IMR-90 (cell line): ENCODE measurements at regions not wholly inside any gene's neighbourhood (a gene's known extent, or its start where the extent isn't known, plus 50 kb on each side); places are given as distances from the start of the nearest gene placed in this dataset.

Experiments
- ATAC-seq: fragments of 200-7000 bp; cut with Tn5 transposase; 2 replicates; pipeline ENCODE4 v1.9.1; 2020; ENCODE audit warnings: low read depth, mild to moderate bottlenecking, moderate library complexity
- BruUV-seq: library from RNA; stranded (reverse); fragments of 400-500 nt; replicated peaks from 2 replicates; lab custom pipeline; 2021; lab: Mats Ljungman, UMichigan
- CTCF ChIA-PET: fragments of 300-600 bp; formaldehyde crosslinking; extraction: SDS; loops from one replicate; lab custom pipeline; 2021; ENCODE audit warnings: antibody characterized with exemption; lab: Yijun Ruan, JAX
- POLR2A ChIA-PET: fragments of 300-600 bp; sonication (Branson Sonifier 250); formaldehyde crosslinking; loops from one replicate; lab custom pipeline; 2022; ENCODE audit warnings: antibody characterized with exemption; ENCODE audit not compliant: unreplicated experiment; lab: Charles Lee
- DNase-seq: peaks from one replicate; pipeline ENCODE4 v3.0.0; 2013
- H2AFZ ChIP-seq: replicated peaks from 2 replicates; pipeline ENCODE3; 2013; ENCODE audit warnings: low read length, mild to moderate bottlenecking; ENCODE audit not compliant: poor library complexity
- H2AK5ac ChIP-seq: 2 replicates; pipeline ENCODE4 v1.6.1; 2013; ENCODE audit warnings: low read depth, low read length, inconsistent platforms
- H2AK9ac ChIP-seq: replicated peaks from 2 replicates; pipeline ENCODE3; 2013; ENCODE audit warnings: mild to moderate bottlenecking, low read depth, low read length, moderate library complexity; ENCODE audit not compliant: poor library complexity
- H2BK120ac ChIP-seq: 2 replicates; pipeline ENCODE4 v1.6.1; 2013; ENCODE audit warnings: low read depth, low read length, inconsistent platforms
- H2BK15ac ChIP-seq: 3 replicates; pipeline ENCODE4 v1.6.1; 2013; ENCODE audit warnings: low read depth, low read length, inconsistent platforms
- H2BK20ac ChIP-seq: 2 replicates; pipeline ENCODE4 v1.6.1; 2013; ENCODE audit warnings: low read depth, mild to moderate bottlenecking, inconsistent platforms, low read length, moderate library complexity
- H2BK5ac ChIP-seq: 2 replicates; pipeline ENCODE4 v1.6.1; 2013; ENCODE audit warnings: mild to moderate bottlenecking, low read depth, low read length, inconsistent platforms; ENCODE audit not compliant: poor library complexity, severe bottlenecking
- H3K14ac ChIP-seq: replicated peaks from 2 replicates; pipeline ENCODE4 v1.6.1; 2013; ENCODE audit warnings: low read depth, low read length, inconsistent platforms
- H3K18ac ChIP-seq: 2 replicates; pipeline ENCODE4 v1.6.1; 2013; ENCODE audit warnings: low read depth, low read length, control low read depth
- H3K23ac ChIP-seq: 2 replicates; pipeline ENCODE4 v1.6.1; 2013; ENCODE audit warnings: low read depth, low read length, inconsistent platforms
- H3K27ac ChIP-seq: 2 replicates; pipeline ENCODE4 v1.5.1; 2013; ENCODE audit warnings: mild to moderate bottlenecking, control low read depth, low read length; ENCODE audit not compliant: insufficient read depth
- H3K27me3 ChIP-seq: 2 replicates; pipeline ENCODE4 v1.6.1; 2013; ENCODE audit warnings: low read length; ENCODE audit not compliant: control insufficient read depth, insufficient read depth
- H3K36me3 ChIP-seq: 2 replicates; pipeline ENCODE4 v1.6.1; 2013; ENCODE audit warnings: low read length, mixed read lengths; ENCODE audit not compliant: control insufficient read depth, insufficient read depth
- H3K4ac ChIP-seq: 2 replicates; pipeline ENCODE4 v1.6.1; 2013; ENCODE audit warnings: low read depth, low read length, inconsistent platforms
- H3K4me1 ChIP-seq: 2 replicates; pipeline ENCODE4 v1.6.1; 2013; ENCODE audit warnings: low read length, mixed read lengths; ENCODE audit not compliant: control insufficient read depth, insufficient read depth
- H3K4me2 ChIP-seq: 2 replicates; pipeline ENCODE4 v1.6.1; 2013; ENCODE audit warnings: low read depth, mild to moderate bottlenecking, control low read depth, low read length, moderate library complexity
- H3K4me3 ChIP-seq: 2 replicates; pipeline ENCODE4 v1.5.1; 2013; ENCODE audit warnings: low read depth, mild to moderate bottlenecking, control low read depth, low read length, moderate library complexity; ENCODE audit not compliant: insufficient read depth
- H3K56ac ChIP-seq: 2 replicates; pipeline ENCODE4 v1.6.1; 2013; ENCODE audit warnings: low read length, inconsistent platforms; ENCODE audit not compliant: insufficient read depth; ENCODE audit errors: extremely low read depth
- H3K79me1 ChIP-seq, 2 experiments: 2 replicates each; pipeline ENCODE4 v1.6.1; 2013; ENCODE audit warnings: low read length in 2 of 2, inconsistent platforms in 1 of 2, low read depth in 1 of 2
- H3K9ac ChIP-seq: 2 replicates; pipeline ENCODE4 v1.6.1; 2013; ENCODE audit warnings: low read depth, low read length, control low read depth
- H3K9me1 ChIP-seq: 2 replicates; pipeline ENCODE4 v1.6.1; 2013; ENCODE audit warnings: low read length, inconsistent platforms; ENCODE audit not compliant: insufficient read depth
- H3K9me3 ChIP-seq: 2 replicates; pipeline ENCODE4 v1.6.1; 2013; ENCODE audit warnings: low read length; ENCODE audit not compliant: control insufficient read depth, insufficient read depth
- H4K20me1 ChIP-seq: 2 replicates; pipeline ENCODE4 v1.6.1; 2013; ENCODE audit warnings: low read length, inconsistent platforms; ENCODE audit not compliant: insufficient read depth
- H4K5ac ChIP-seq: 2 replicates; pipeline ENCODE4 v1.6.1; 2013; ENCODE audit warnings: mild to moderate bottlenecking, low read depth, low read length, control low read depth
- H4K8ac ChIP-seq, 2 experiments: 2 replicates each; pipeline ENCODE4 v1.6.1; 2013; ENCODE audit warnings: low read depth in 2 of 2, low read length in 2 of 2, control low read depth in 1 of 2, inconsistent platforms in 1 of 2
- H4K91ac ChIP-seq: 2 replicates; pipeline ENCODE4 v1.6.1; 2013; ENCODE audit warnings: low read depth, low read length, inconsistent platforms; ENCODE audit not compliant: insufficient read depth
- CEBPB ChIP-seq: IDR thresholded peaks from 2 replicates; pipeline ENCODE4 v1.6.1; 2012; ENCODE audit warnings: low read depth, low read length, improper control_type of control experiment
- FOS ChIP-seq: fragments of 150-350 bp; IDR thresholded peaks from 2 replicates; pipeline ENCODE4 v1.6.1; 2016; ENCODE audit warnings: low read depth, low read length
- MAZ ChIP-seq: IDR thresholded peaks from 2 replicates; pipeline ENCODE4 v1.6.1; 2012; ENCODE audit warnings: low read depth, mild to moderate bottlenecking, low read length, improper control_type of control experiment, moderate library complexity, borderline replicate concordance
- RAD21 ChIP-seq: IDR thresholded peaks from 2 replicates; pipeline ENCODE4 v1.6.1; 2012; ENCODE audit warnings: low read length, improper control_type of control experiment
- RCOR1 ChIP-seq: IDR thresholded peaks from 2 replicates; pipeline ENCODE4 v1.6.1; 2012; ENCODE audit warnings: mild to moderate bottlenecking, low read length, improper control_type of control experiment; ENCODE audit not compliant: insufficient replicate concordance
- SMC3 ChIP-seq: fragments of 150-350 bp; IDR thresholded peaks from 2 replicates; pipeline ENCODE4 v1.6.1; 2016; ENCODE audit warnings: low read depth, mild to moderate bottlenecking, antibody characterized with exemption, low read length, moderate library complexity
- dilution Hi-C: fragments of 300-500 bp; cut with HindIII; formaldehyde crosslinking; loops from one replicate; pipeline ENCODE4 v1.14.3; 2018; ENCODE audit warnings: low sequenced_read_pairs; ENCODE audit not compliant: unreplicated experiment
- in situ Hi-C: fragments of 300-500 bp; cut with MboI; formaldehyde crosslinking; loops from 3 replicates; pipeline ENCODE4 v1.14.3; 2019; ENCODE audit warnings: low sequenced_read_pairs, inconsistent platforms, mixed read lengths
- intact Hi-C: fragments of 100-400 bp; cut with micrococcal nuclease; formaldehyde crosslinking; loops from 2 replicates; pipeline ENCODE4 v1.10.0; 2022
- TF ChIP-seq, protein P1 (sequence below): fragments of 150-350 bp; IDR thresholded peaks from 2 replicates; pipeline ENCODE4 v1.6.1; 2016; ENCODE audit warnings: low read depth, mild to moderate bottlenecking, low read length, moderate library complexity, borderline replicate concordance
- TF ChIP-seq, protein P2 (sequence below): conservative IDR thresholded peaks from 2 replicates; pipeline ENCODE4 v1.5.1; 2012; ENCODE audit warnings: mild to moderate bottlenecking, low read depth, low read length, improper control_type of control experiment

DNA sequence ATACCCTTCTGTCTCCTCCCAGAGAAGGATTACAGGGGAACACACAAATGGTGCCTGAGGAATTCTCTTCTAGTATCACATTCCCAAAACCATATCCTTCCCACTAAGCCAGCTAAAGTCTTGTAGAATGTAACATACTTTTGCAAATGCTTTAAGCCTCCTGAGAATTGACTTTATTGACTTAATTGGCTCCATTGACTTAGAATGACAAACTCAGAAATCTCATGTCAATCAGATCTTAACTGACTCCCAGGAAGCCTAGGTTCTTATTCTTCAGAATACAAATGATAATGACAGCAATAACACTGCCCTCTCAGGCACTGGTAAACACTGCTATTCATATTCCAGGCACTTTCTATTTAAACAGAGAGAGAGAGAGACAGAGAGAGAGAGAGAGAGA, 356.9 kb upstream of the PRKCQ start:
- Histone ChIP-seq H3K27me3 (peaks cover 2% of the 10 kb centered on the region; the same call in 1 of the 2 replicates), H3K14ac (no peak overlapping the region), H4K5ac (no peak overlapping the region), H2AK5ac (no peak overlapping the region), H3K4ac (no peak overlapping the region), H2AFZ (no peak overlapping the region), H3K56ac (no peak overlapping the region), H4K91ac (no peak overlapping the region), H2BK15ac (no peak overlapping the region), H3K36me3 (no peaks in the 10 kb centered on the region), H3K79me1 (no peaks in the 10 kb centered on the region), H3K23ac (no peak overlapping the region), H3K9me1 (no peaks in the 10 kb centered on the region), H3K27ac (no peak overlapping the region), H3K4me3 (no peak overlapping the region), H4K20me1 (no peaks in the 10 kb centered on the region), H3K9ac (no peak overlapping the region), H4K8ac (no peak overlapping the region), H3K4me1 (no peaks in the 10 kb centered on the region), H2BK120ac (no peak overlapping the region), H3K9me3 (peaks cover 2% of the 10 kb centered on the region; the same call in 1 of the 2 replicates), H2BK5ac (no peak overlapping the region), H2AK9ac (no peak overlapping the region), H3K4me2 (no peak overlapping the region), H2BK20ac (no peak overlapping the region), H3K18ac (no peak overlapping the region)
- TF ChIP-seq, protein P1, sequence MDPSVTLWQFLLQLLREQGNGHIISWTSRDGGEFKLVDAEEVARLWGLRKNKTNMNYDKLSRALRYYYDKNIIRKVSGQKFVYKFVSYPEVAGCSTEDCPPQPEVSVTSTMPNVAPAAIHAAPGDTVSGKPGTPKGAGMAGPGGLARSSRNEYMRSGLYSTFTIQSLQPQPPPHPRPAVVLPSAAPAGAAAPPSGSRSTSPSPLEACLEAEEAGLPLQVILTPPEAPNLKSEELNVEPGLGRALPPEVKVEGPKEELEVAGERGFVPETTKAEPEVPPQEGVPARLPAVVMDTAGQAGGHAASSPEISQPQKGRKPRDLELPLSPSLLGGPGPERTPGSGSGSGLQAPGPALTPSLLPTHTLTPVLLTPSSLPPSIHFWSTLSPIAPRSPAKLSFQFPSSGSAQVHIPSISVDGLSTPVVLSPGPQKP = no peak
- TF ChIP-seq, protein P2, sequence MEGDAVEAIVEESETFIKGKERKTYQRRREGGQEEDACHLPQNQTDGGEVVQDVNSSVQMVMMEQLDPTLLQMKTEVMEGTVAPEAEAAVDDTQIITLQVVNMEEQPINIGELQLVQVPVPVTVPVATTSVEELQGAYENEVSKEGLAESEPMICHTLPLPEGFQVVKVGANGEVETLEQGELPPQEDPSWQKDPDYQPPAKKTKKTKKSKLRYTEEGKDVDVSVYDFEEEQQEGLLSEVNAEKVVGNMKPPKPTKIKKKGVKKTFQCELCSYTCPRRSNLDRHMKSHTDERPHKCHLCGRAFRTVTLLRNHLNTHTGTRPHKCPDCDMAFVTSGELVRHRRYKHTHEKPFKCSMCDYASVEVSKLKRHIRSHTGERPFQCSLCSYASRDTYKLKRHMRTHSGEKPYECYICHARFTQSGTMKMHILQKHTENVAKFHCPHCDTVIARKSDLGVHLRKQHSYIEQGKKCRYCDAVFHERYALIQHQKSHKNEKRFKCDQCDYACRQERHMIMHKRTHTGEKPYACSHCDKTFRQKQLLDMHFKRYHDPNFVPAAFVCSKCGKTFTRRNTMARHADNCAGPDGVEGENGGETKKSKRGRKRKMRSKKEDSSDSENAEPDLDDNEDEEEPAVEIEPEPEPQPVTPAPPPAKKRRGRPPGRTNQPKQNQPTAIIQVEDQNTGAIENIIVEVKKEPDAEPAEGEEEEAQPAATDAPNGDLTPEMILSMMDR = no peak
- no peak for TF ChIP-seq FOS
- TF ChIP-seq RAD21 = no peak
- no peak for TF ChIP-seq CEBPB
- no peak for TF ChIP-seq SMC3
- no peak for TF ChIP-seq MAZ
- no peak for TF ChIP-seq RCOR1
- CTCF ChIA-PET = no interaction called here
- no TSS peak for BruUV-seq
- in situ Hi-C loops (no loop called here), intact Hi-C loops (no loop called here), dilution Hi-C loops (no loop called here)
- POLR2A ChIA-PET = no interaction called here
- DNase-seq (no peak), ATAC-seq (no peak)
